ENCODE measurements at regions not wholly inside any gene's neighbourhood (a gene's known extent, or its start where the extent isn't known, plus 50 kb on each side); places are given as distances from the start of the nearest gene placed in this dataset.
"Not testable (repeated sequence)": the region's sequence is repeated elsewhere in the genome, so short reads cannot be mapped to it uniquely, and the experiment has no call there.

DNA sequence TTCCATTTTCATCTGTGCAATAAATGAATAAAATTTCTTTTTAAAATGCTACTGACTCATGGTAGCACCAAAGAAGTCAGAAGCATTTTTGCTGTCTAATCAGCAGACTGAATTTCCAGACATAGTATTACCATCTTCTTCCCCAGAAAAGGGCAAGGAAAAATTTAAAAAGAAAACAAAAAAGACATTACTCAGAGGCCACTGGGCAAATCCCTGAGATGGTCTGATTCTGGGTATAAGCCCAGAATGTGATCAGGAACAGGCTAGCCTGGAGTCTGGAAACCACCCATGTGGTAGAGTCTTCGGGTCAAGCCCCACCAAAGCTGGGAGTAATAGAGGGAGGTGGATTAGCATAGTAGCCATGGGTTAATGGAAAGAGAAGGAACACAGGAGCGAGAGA is 342.8 kb downstream of the FBXW7 start:
- DNase-seq (ENCODE audit: low spot score): no peak

DNA sequence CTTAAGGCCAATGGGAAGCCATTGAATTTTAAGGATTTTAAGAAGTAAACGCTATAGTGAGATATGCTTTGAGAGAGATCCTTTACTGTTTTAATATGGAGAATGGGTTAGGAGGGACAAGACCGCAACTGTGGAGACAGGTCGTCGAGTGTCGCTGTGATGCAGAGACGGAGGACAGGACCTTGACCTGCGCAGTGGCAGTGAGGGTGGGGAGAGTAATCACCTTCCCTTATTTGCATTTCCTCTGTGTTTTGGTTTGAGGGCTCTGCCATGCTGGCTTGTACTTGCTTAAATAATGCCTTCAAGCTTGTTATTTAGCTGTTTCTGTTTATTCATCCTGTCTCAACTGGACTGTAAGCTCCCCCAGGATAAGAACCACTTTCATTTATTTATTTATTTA is 345.0 kb downstream of the FBXW7 start:
- DNase-seq (ENCODE audit: low spot score): no peak

- DNase-seq (ENCODE audit: low spot score): no peak
Measured at GRCh38 chr4:152189451-152190179, 346.3 kb downstream of the FBXW7 start.

DNA sequence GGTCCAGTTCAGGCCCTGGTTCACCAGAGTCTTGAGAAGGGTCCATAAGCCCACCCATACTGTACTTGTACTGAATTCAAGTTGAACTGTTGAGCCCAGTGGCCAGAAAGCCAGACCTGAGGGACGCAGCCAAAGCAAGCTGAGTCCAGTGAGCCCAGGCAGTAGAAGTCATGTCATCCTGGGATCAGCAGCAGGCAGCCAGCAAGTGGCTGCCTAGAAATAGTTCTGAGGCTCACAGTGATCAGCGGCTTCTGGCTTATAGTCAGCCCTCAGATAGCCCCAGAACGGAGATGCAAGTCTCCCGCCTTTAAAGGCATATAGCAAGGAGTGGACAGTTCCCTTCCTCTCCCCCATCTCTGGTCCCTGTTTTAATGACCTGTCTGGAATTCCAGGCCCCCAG is 347.1 kb downstream of the FBXW7 start:
- DNase-seq (ENCODE audit: low spot score): no peak

DNA sequence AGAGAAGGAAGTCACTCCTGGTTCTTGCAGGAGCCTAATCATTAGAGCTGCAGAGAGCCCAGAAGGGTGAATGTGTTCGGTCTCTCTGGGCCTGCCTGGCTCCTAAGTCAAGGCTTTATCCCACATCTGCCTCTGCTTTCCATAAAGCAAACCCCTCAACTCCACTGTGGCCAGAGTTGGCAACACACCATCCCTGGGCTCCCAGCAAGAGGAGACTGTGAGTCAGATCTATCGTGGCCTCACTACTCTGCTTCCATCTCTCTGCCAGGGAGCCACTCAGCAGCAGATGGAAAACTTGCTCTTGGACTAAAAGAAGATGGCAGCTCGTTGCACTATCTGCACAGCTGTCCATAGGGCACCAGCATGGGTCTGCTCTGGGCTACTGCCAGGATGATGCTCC is 348.2 kb downstream of the FBXW7 start:
- no peak for DNase-seq (ENCODE audit: low spot score)

DNA sequence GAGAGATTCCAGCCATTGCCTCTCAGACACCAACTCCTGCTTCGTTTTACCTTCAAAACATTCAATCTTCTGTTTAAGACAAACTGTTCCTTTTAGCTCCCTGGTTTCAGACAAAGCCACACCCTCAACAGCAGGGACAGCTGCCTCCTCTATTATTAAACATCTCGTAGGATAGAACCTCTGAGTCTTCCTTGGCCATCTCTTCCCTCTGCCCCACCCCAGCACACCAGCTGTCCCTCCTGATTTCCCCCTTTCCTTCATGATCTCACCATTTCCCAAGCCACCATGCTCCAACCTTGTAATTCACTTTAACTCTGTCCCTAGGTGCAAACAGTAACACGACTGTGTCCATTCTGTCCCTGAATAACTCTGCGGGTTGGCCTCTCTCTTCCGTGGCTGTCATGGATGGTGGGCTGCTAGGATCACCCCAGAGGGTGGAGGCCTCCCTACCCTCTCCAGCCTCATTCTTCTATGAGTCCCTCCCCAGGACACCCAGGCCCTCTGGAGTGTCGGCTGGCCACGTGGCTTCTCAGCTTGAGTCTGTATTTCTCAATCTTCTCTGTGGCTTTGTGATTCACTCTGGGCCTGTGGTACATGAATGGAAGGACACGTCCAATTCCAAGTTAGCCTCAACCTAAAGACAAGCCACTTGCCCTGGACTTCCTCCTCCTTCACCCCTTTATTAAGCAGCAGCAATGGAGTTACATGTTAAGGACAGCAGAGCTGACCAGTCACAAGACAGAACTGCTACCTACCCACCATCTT is 349.9 kb downstream of the FBXW7 start:
- no peak for DNase-seq (ENCODE audit: low spot score)

GRCh38 chr4:152181150-152181549 is 354.7 kb downstream of the FBXW7 start:
- no peak for DNase-seq (ENCODE audit: low spot score)

GRCh38 chr4:152180369-152180768 is 355.5 kb downstream of the FBXW7 start:
- no peak for DNase-seq (ENCODE audit: low spot score)

- not testable (repeated sequence) for DNase-seq (ENCODE audit: low spot score)
Measured at GRCh38 chr4:152177538-152177937, 358.4 kb downstream of the FBXW7 start.

DNA sequence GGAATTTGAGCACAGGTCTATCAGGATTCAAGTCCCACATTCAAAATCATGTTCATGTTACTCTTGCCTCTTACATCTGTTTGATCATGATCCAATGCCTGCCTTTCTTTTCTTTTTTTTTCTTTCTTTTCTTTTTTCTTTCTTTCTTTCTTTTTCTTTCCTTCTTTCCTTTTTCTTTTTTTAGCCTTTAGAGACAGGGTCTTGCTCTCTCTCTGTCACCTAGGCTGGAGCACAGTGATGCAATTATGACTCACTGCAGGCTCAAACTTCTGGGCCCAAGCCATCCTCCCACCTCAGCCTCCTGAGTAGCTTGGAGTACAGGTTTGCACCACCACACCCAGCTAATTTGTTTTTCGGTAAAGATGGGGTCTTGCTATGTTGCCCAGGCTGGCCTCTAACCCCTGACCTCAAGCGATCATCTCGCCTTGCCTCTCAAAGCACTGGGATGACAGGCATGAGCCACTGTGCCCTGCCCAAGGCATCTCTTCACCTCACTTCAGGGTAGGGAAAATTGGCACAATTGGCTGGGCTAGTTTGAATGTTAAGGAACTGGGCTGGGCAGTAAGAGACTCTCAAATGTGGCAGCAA is 359.2 kb downstream of the FBXW7 start:
- DNase-seq (ENCODE audit: low spot score): no peak

DNA sequence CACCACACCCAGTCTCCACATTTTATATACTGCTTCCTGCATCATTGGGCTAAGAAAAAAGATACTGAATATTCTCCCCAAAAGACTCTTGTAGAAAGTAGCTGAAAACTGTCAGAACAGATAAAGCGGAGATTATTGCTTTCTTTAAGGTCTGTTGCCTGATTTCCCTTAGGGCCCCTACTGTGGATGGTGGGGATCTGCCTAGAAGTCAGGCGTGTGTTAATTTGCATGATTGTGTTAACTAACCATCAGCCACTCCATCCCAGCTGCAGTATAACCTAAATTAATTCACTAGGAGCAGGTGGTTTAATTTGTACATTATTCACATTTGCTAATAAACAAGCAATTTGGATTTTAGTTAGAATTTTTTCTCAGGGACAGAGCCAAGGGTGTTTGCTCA is 360.3 kb downstream of the FBXW7 start:
- DNase-seq (ENCODE audit: low spot score): no peak

- no peak for DNase-seq (ENCODE audit: low spot score)
Measured at GRCh38 chr4:152172146-152172545, 363.7 kb downstream of the FBXW7 start.

DNA sequence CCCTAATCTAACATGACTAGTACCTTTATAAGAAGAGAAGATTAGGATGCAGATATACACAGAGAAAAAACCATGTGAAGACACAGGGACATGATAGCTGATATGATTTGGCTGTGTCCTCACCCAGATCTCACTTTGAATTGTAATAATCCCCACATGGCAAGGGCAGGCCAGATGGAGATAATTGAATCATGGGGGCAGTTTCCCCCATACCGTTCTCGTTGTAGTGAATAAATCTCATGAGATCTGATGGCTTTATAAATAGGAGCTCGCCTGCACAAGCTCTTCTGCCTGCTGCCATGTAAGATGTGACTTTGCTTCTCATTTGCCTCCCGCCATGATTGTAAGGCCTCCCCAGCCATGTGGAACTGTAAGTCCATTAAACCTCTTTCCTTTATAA is 364.3 kb downstream of the FBXW7 start:
- DNase-seq (ENCODE audit: low spot score): no peak

DNA sequence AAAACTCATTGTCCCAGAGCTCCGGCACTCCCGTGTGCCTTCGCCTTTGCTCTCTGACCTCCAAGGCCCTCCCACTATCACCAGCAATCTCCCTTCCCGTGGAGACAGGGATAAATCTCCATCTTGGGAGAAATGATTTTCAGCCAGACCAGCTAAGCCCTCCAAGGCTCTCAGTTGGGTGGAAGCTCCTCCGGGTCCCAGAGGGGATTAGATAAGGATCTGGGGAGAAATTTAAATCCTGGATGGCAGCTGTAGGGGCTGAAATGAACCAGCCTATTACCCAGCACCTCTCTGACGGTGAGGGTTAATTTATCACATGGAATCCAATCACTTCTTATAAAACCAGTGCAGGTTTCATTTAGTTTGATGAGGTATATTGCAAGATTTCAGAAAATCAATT is 366.2 kb downstream of the FBXW7 start:
- DNase-seq (ENCODE audit: low spot score): no peak

DNA sequence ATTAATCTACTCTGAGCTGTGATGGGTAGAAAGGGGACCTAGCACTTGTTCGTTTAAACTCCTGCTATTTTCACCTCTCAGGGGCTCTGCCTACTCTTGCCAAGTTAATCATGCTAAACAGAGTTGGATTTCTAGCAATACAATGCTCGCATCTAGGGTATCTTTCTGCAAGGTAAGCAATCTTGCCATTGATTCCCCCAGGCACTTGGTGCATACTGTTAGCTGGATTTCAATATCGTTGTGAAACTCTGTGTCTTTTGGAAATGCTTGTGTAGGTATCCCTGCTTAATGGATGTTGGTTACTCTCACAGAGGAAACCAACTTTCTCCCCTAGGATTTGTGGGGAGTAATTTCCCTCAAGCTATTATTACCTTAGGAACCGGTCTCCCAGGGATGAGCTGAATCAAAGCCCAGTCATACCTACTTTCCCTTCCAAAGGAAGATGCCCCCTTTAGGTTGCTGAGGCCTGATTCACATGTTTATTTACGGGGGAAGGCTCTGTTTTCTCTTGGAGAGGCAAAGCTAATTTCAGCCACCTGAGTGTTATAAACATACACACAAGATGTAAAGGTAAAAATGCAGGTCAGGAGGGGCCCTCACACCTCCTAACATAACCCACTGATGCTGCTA is 366.8 kb downstream of the FBXW7 start:
- DNase-seq (ENCODE audit: low spot score): no peak

DNA sequence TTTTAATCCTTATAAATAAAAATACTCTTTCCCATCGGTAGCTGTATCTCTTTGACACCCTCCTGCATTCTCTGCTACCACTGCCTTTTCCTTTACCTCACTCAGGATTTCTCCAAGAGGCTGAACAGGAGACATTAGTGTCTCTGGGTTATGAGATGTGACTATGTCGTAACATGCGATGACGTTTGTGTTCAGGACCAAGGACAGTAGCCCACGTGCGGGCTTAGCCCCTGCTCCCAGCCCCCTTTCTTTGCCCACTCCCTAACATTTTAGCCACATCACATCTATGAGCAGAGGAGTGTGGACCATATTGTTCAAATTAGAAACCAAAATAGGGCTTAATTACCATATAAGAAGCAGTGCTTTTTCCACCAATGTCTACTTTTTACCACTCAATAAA is 369.3 kb downstream of the FBXW7 start:
- no peak for DNase-seq (ENCODE audit: low spot score)

GRCh38 chr4:152165846-152166245 is 370.0 kb downstream of the FBXW7 start:
- no peak for DNase-seq (ENCODE audit: low spot score)

DNA sequence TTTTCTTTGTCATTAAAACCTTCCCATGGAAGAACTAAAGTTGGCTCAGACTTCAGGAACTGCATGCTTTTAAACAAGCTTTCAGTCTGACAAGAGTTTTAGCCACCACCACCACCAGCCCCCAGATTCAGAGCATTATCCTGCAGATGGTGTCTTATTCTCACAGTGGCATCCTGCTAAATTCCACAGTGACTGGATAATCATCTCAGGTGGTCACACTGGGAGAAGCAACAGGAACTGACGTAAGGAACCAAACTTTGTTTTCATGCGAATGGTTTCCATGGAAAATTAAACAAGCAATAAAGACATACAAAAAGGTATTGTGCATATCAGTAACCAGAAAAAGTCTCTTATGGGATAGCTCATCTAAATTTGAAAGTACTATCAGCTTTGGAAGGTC is 370.7 kb downstream of the FBXW7 start:
- DNase-seq (ENCODE audit: low spot score): no peak

DNA sequence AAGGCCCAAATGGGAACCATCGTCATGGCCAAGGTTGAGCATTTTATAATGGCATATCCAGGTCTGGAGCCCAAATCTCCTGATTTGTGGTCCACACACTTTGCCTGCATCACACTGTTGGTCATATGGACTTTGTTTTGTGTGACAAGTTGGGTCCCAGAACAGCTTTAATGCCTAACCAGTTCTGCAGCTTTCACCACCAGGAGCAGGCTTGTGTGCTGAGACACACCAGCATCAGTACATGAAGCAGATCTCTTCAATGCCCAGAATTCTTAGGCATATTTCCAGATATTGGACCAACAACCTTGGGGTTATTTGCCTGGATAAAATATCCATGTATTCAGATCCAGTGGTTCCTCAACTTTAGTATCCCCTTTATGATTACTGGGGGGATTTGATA is 371.3 kb downstream of the FBXW7 start:
- DNase-seq (ENCODE audit: low spot score): no peak

- DNase-seq (ENCODE audit: low spot score): no peak
Measured at GRCh38 chr4:152162331-152162697, 373.6 kb downstream of the FBXW7 start.

GRCh38 chr4:152161676-152162330 is 374.1 kb downstream of the FBXW7 start:
- DNase-seq (ENCODE audit: low spot score): no peak

- DNase-seq (ENCODE audit: low spot score): no peak
Measured at GRCh38 chr4:152160225-152160800, 375.6 kb downstream of the FBXW7 start.

Measured in hepatic stellate cell (primary cell).